ENCODE measurements at regions not wholly inside any gene's neighbourhood (a gene's known extent, or its start where the extent isn't known, plus 50 kb on each side); places are given as distances from the start of the nearest gene placed in this dataset.

DNA sequence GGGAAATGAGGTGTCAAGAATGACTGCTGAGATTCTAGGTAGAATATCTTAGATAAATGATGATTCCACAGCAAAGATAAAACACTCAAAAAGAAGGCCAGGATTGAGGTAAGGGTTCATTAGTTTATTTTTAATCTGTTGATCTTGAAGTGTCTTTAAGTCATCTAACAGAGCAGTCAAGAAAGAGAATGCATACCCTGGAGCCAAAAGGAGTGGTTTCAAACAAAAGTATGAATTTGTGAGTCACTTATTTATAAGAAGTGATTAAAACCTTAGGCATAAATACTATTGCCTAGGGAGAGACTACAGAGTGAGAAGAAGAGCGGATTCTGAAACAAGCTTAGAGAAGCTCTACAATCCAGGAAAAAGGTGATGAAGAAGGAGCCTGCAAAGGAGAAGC lies 541.0 kb downstream of the DTWD2 start:
- Mint-ChIP-seq H3K27ac (ENCODE audit: unreplicated experiment) (no peak overlapping the region), H3K36me3 (ENCODE audit: low read depth) (no peaks in the 10 kb centered on the region), H3K4me1 (peaks cover 20% of the 10 kb centered on the region), H3K9me3 (no peaks in the 10 kb centered on the region), H3K4me3 (no peak overlapping the region), H3K27me3 (ENCODE audit: low read depth) (no peaks in the 10 kb centered on the region)
- no peak for DNase-seq (ENCODE audit: low read depth, low spot score)
- TF ChIP-seq, protein P1, sequence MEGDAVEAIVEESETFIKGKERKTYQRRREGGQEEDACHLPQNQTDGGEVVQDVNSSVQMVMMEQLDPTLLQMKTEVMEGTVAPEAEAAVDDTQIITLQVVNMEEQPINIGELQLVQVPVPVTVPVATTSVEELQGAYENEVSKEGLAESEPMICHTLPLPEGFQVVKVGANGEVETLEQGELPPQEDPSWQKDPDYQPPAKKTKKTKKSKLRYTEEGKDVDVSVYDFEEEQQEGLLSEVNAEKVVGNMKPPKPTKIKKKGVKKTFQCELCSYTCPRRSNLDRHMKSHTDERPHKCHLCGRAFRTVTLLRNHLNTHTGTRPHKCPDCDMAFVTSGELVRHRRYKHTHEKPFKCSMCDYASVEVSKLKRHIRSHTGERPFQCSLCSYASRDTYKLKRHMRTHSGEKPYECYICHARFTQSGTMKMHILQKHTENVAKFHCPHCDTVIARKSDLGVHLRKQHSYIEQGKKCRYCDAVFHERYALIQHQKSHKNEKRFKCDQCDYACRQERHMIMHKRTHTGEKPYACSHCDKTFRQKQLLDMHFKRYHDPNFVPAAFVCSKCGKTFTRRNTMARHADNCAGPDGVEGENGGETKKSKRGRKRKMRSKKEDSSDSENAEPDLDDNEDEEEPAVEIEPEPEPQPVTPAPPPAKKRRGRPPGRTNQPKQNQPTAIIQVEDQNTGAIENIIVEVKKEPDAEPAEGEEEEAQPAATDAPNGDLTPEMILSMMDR (conservative IDR thresholded peaks at IDR 0.05) = no peak

DNA sequence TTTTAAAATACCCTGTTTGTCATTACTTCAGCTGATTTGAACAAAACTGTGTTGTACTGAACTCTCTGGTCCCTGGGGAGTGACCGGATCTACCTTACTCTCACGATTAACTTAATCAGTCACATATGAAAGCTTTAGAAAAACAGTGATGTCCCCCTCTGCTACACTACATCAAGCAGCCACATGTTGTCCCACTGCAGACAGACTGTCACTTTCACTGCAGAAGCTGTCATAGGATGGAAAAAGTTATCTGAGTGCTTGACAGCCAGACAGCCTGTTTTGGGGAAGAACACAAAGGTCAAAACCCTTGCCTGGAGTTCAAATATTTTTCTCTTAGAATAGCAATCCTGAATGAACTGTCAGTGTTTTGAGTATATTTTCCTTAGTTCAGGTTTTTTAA lies 546.4 kb downstream of the DTWD2 start:
- H3K27ac Mint-ChIP-seq (ENCODE audit: unreplicated experiment) = no peak overlapping the region
- H3K4me1 Mint-ChIP-seq = peaks cover 36% of the 10 kb centered on the region
- no peaks in the 10 kb centered on the region for H3K36me3 Mint-ChIP-seq (ENCODE audit: low read depth)
- no peak for DNase-seq (ENCODE audit: low read depth, low spot score)
- no peaks in the 10 kb centered on the region for H3K27me3 Mint-ChIP-seq (ENCODE audit: low read depth)
- TF ChIP-seq, protein P1 (conservative IDR thresholded peaks at IDR 0.05) = no peak
- no peak overlapping the region for H3K4me3 Mint-ChIP-seq
- H3K9me3 Mint-ChIP-seq = no peaks in the 10 kb centered on the region

DNA sequence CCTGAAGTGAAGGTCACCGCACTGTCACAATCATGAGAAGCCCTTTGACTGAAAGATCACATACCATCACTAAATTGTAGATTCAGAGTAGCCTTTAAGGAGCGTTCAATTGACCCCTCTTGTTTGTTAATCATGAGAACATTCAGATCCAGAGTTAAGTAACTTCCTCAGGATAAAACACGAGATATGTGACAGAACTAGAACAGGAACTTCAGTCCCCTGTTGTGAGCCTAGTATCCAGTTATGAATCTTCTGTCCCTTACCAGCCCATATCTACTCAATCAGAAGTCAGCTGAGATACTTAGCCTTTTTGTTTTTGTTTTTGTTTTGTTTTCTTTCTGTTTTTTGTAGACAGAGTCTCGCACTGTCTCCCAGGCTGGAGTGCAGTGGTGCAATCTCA lies 547.3 kb downstream of the DTWD2 start:
- no peaks in the 10 kb centered on the region for H3K36me3 Mint-ChIP-seq (ENCODE audit: low read depth)
- H3K27ac Mint-ChIP-seq (ENCODE audit: unreplicated experiment) = peak overlapping the region; percentile 45
- no peaks in the 10 kb centered on the region for H3K9me3 Mint-ChIP-seq

DNA sequence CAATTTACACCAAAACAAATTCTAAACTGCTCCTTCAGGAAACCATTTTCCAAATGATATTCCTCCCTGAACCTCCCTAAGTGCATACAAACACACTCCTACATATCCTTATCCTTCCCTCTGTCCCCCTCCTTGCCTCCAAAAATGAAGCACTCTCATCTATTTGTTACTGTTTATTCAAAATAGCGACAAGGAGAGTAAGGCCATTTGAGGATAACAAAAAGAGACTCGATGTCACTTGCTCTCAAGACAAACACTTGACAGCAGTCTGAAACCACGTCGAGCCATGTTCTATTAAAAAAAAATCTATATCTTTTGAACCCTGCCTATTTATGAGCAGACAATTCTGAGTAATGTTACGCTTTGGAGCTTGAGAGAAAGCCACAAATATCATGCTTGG lies 547.9 kb downstream of the DTWD2 start:
- Mint-ChIP-seq H3K27ac (ENCODE audit: unreplicated experiment) (peak overlapping the region; percentile 54), H3K9me3 (no peaks in the 10 kb centered on the region), H3K4me3 (no peak overlapping the region), H3K36me3 (ENCODE audit: low read depth) (no peaks in the 10 kb centered on the region), H3K27me3 (ENCODE audit: low read depth) (no peaks in the 10 kb centered on the region), H3K4me1 (peaks cover 36% of the 10 kb centered on the region)
- TF ChIP-seq, protein P1 (conservative IDR thresholded peaks at IDR 0.05) = no peak
- no peak for DNase-seq (ENCODE audit: low read depth, low spot score)

More for the DNA sequence above, 547.3 kb downstream of the DTWD2 start:
- DNase-seq (ENCODE audit: low read depth, low spot score) = no peak
- TF ChIP-seq, protein P1 (conservative IDR thresholded peaks at IDR 0.05) = no peak
- no peak overlapping the region for H3K4me3 Mint-ChIP-seq
- H3K4me1 Mint-ChIP-seq = peaks cover 36% of the 10 kb centered on the region
- no peaks in the 10 kb centered on the region for H3K27me3 Mint-ChIP-seq (ENCODE audit: low read depth)

DNA sequence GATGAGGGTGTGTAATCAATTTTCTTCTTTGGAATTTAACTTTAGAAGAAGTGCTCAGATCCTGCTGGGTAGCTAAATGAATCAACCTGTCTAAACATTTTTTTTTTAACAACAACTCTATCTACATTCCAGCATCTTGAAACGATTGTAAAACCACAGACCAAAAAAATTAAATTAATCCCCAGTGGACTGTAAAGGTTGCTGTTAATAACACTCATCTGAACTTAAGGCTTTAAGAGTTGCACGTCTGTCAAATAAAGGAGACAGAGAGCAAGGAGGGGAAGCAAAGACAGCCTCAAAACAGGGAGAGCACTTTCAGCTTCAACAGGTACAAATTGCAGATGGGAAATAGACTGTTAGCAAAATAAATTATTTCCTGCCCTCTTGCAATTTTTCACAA lies 548.5 kb downstream of the DTWD2 start:
- Mint-ChIP-seq H3K27ac (ENCODE audit: unreplicated experiment) (no peak overlapping the region), H3K27me3 (ENCODE audit: low read depth) (no peaks in the 10 kb centered on the region), H3K4me3 (no peak overlapping the region), H3K4me1 (peaks cover 36% of the 10 kb centered on the region), H3K36me3 (ENCODE audit: low read depth) (no peaks in the 10 kb centered on the region), H3K9me3 (no peaks in the 10 kb centered on the region)
- TF ChIP-seq, protein P1 (conservative IDR thresholded peaks at IDR 0.05) = no peak
- DNase-seq (ENCODE audit: low read depth, low spot score) = no peak

DNA sequence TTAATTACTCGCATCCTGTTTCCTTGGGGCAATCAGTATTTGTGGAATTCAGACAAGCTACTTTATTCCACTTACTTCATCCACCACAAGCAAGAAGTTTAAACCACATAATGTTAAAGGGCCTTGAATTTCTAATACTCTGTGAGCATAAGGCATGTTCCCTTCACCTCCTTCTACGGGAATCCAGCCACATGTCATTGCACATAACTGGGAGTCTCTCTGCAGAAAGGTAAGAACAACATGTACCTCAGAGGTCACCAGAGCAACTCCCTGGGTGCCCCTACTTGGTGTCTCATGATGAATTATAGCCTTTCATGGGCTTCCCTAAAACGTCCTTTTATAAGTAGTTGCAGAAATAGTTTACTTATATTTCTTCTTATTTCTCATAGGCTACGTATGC lies 553.2 kb downstream of the DTWD2 start:
- Mint-ChIP-seq H3K27me3 (ENCODE audit: low read depth) (no peaks in the 10 kb centered on the region), H3K4me1 (peaks cover 6% of the 10 kb centered on the region), H3K27ac (ENCODE audit: unreplicated experiment) (no peak overlapping the region), H3K36me3 (ENCODE audit: low read depth) (no peaks in the 10 kb centered on the region), H3K9me3 (no peaks in the 10 kb centered on the region), H3K4me3 (no peak overlapping the region)
- TF ChIP-seq, protein P1 (conservative IDR thresholded peaks at IDR 0.05) = no peak
- no peak for DNase-seq (ENCODE audit: low read depth, low spot score)

Data from neural crest cell (in vitro differentiated cells).